NCI-H526 treated with DMSO at 0.1 percent for 48 hours (cell line): ENCODE measurements at regions not wholly inside any gene's neighbourhood (a gene's known extent, or its start where the extent isn't known, plus 50 kb on each side); places are given as distances from the start of the nearest gene placed in this dataset.
A peak's percentile ranks its signal among the peaks of the same experiment; 100 is the strongest.
"Not testable (repeated sequence)": the region's sequence is repeated elsewhere in the genome, so short reads cannot be mapped to it uniquely, and the experiment has no call there.

Source experiments
- DNase-seq: peaks from one replicate; lab custom pipeline; 2025; lab: John Stamatoyannopoulos, UW

DNA sequence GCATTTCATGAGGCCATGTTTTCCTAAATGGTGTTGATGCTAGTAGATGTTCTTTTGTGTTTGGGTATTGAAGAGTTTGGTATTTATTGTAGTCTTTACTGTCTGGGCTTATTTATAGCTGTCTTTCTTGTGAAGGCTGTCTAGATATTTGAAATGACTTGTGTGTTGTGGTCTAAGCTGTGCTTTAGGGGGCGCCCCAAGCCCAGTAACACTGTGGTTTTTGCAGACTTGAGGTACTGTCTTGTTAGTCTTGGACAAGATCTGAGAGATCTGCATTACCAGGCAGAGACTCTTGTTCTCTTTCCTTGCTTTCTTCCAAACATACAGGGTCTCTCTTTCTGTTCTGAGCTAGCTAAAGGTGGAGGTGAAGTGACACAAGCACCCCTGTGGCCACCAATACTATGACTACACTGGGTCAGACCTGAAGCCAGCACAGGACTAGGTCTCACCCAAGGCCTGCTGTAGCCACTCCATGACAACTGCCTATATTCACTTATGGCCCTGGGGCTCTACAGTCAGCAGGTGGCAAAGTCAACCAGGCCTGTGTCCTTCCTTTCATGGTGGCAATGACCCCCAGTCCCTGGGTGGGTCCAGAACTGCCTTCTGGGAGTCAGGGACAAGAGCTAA lies 152.1 kb upstream of the TBC1D5 start:
- peak; percentile 5 for DNase-seq

DNA sequence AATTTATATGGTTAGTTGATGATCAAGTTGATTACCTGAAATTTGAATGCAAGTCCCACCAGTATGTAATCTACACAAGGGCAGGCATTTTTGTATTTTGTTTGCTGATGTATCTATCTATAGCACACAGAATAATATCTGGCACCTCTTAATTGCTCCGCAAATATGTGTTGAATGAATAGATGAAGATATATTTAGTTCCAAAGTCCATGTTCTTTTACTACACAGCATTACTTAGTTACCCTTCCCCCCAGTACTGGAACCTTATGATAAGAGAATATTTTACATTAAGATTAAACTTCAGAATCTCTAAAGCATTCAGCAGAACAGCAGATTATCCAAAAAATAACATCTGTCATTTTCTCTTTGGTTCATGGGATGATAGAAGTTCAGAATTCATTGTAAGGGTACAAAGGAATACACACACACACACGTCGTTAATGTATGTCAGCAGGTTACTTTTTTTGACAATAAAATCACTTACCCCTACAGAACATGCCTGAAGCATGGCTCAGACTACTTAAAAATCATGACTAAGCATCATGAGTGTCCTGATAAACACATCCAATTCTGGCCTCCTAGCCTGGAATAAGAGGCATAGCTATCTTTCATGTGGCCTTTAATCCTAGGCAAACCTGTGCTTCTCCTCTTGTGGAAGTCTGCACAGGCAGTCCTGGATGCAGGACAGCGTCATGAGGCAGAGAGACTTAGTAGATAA lies 148.9 kb upstream of the TBC1D5 start:
- no peak for DNase-seq

DNA sequence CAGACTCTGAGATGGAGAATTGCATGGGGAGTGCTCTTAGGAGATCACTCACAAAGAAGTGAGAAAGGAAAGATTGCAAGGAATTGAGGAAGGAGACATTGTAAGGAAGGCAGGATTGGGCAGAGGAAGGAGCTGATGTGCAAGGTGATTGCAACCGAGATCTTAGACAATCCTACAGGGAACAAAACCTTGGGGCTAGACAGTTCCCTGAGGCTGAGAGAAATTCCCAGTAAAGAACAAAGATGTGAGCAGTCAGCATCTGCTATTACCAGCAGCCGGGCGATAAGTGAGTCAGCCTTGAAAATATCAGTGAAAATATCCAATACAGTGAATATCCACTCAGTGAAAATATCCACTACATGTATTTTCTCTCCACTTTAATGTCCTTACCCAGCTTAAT lies 143.6 kb upstream of the TBC1D5 start:
- DNase-seq = no peak

DNA sequence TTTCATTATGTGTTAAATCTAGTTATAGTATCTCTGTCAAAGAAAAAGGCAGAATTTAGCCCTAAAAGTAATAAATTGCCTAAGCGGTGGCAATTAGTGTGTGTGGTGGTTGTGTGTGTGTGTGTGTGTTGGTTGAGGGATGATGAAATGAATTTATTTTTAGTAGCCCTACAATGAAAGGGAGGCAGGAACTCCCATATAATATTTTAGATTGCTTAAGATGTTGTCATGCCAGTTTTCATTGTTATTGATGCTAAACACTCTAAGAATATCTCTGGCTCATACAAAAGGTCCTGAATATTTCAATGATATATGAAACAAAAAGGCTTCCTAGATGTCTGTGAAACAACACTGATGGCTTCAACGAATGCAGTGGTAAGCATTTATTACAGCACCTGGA lies 140.6 kb upstream of the TBC1D5 start:
- no peak for DNase-seq

DNA sequence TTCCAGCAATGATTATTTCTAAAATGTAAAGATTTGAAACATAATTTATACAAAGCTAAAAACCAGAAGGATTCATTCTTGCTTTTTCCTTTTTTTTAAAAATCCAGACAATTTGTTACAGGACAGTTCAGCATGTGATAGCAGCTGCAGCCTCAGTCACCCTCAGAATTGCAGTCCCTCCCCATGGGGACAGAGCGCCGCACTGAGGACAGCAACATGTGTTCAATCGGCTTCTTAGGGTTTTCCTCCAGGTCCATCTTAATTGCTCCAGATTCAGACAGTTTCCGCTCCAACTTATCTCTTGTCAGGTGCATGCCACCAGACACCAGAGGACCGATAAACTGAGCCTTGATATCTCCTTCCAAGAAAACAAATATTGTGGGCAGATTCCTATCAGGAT lies 134.9 kb upstream of the TBC1D5 start:
- no peak for DNase-seq

DNA sequence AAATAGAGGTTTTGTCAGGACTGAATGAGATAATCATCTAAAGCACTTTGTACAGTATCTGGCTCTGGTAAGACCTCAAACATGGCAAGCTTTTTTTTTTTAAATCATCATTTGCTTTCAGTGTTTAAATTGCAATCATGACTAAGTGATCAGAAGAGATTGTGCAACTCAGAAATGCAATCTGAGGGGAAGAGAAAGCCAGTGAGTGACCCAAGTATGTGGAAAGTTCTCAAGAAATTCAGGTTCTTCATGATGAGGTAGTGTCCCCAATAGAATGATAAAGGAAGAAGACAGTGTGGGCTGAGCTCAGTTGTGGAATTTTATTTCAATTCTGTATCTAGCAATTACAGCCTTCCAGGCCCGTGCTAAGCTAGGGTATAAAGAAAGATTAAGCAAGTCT lies 132.2 kb upstream of the TBC1D5 start:
- no peak for DNase-seq

DNA sequence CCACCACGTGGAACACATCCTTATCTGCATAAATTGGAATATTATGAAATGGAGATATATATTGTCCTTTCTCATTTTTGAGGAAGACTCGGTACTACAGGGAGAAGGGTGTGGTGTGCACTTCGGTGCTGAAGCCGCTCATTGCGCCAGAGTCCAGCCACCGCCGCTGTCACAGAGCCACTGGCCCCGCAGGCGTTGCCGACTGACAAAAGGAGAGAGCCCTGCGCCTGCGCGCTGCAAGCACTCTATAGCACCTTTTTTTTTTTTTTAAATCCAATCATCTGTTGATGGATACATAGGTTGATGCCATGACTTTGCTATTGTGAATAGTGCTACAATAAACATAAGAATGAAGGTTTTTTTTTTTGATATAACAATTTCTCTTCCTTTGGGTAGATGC lies 130.0 kb upstream of the TBC1D5 start:
- no peak for DNase-seq

DNA sequence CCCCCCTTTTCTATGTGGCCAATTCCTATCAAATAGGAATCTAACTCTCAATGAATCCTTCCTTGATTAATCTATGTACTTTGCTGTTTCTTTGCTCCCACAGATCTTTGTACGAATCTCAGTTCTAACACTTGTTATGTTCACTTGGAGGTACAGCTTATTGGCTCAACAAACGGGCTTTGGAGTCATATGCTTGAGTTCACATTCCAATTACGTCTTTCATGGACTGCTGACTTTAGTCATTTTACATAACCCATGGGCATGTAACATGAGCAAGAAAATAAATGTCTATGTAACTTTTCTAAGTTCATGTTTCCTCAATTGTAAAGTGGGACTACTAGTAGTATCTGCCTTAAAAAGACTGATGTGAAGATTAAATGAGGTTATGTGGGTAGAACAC lies 123.2 kb upstream of the TBC1D5 start:
- no peak for DNase-seq

DNA sequence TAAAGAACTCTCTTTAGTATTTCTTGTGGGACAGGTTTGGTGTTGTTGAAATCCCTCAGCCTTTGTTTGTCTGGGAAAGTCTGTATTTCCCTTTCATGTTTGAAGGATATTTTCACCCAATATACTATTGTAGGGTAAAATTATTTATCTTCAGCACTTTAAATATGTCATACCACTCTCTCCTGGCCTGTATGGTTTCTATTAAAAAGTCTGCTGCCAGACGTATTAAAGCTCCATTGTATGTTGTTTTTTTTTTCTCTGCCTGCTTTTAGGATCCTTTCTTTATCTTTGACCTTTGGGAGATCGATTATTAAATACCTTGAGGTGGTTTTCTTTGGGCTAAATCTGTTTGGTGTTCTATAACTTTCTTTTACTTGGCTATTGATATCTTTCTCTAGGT lies 119.0 kb upstream of the TBC1D5 start:
- DNase-seq = no peak

DNA sequence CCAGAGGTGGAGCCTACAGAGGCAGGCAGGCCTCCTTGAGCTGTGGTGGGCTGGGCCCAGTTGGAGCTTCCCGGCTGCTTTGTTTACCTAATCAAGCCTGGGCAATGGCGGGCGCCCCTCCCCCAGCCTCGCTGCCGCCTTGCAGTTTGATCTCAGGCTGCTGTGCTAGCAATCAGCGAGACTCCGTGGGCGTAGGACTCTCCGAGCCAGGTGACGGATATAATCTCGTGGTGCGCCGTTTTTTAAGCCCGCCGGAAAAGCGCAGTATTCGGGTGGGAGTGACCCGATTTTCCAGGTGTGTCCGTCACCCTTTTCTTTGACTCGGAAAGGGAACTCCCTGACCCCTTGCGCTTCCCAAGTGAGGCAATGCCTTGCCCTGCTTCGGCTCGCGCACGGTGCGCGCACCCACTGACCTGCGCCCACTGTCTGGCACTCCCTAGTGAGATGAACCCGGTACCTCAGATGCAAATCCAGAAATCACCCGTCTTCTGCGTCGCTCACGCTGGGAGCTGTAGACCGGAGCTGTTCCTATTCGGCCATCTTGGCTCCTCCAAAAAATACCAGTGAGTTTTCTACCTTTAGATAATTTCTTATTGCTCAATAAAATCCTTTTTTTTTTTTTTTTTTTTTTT lies 118.5 kb upstream of the TBC1D5 start:
- DNase-seq = not testable (repeated sequence)

DNA sequence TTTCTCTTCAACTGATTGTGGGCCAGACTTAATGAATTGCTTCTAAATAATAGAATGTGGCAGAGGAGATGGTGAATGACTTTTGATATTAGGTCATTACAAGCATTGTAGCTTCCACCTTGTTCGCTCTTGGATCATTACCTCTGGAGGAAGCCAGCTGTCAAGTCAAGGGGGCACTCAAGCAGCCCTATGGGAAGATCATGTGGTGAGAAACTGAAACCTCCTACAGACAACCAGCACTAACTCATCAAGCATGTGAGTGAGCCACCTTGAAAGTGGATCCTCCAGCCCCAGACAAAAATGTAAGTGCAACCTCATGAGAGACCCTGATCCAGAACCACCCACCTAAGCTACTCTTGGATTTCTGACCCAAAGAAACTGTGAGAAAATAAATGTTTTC lies 109.8 kb upstream of the TBC1D5 start:
- no peak for DNase-seq

DNA sequence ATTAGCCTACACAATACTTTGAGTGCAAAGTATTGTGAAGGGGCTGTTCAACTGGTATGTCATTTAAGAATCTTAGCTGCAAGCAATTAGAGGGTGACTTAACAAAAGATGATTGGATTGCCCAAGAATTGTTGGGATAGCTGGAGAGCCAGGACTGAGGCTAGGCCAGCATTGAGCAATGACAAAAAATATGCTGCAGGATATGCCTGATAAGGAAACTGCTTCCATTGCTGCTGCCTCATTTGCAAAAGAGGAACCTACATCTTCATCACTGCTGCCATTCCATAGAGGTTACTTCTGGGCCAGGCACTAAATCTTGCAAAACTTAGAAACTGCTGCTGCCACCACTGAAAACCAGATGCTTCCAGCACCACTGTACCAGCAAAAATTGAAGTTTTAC lies 108.0 kb upstream of the TBC1D5 start:
- no peak for DNase-seq

DNA sequence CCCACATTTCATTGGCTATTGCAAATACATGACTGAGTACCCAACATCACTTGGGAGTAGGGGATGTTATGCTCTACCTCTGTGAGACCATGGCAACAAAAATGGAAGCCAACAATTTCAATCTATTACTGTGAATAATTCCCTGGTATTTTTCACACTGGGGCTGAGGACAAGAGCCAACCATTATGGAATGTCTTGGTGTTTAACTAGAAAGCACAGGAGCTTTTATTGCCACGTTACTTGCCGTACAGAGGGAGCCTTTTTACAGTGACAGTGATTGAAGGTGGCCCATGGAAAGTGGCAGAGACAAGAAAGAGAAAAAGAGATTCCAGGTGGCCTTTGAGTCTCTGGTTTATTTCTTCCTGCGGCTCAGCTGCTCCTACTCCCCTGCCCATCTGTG lies 105.7 kb upstream of the TBC1D5 start:
- no peak for DNase-seq

DNA sequence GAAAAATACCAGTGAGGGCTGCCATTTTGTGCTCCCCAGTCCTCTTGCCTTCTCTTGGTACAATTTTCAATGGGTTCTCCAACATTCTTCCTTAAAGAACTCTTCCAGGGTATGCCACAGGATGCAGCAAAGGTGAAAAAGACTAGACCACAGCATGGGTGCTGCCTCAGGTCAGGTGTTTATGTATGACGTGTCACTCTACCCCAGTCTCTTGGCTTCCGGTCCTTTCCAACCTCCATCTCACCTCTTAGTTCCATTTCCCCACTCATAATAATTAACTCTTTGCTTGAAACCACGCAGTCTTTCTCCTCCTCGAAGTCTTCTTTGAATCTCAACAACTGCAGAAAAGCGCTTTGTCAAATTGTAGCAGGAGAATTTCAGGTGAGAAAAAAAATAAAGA lies 104.7 kb upstream of the TBC1D5 start:
- no peak for DNase-seq

DNA sequence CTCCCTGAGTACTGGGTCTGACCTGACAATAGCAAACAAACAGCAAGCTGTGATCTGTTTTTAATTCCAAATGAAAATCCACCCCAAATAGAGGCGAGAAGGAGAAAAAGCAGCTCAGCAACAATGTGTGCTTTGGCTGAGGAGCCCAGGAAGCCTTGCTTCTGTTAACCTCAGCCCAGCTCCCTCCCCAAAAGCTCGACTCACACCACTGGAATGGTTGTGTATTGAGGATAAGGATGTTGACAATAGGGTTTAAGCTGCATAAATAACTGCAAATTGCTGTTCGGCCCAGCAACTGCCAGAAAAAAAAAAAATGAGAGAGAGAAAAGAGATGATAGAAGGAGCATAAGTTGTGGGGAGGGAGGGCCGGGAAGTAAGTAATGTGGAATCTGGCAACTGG lies 104.0 kb upstream of the TBC1D5 start:
- no peak for DNase-seq

DNA sequence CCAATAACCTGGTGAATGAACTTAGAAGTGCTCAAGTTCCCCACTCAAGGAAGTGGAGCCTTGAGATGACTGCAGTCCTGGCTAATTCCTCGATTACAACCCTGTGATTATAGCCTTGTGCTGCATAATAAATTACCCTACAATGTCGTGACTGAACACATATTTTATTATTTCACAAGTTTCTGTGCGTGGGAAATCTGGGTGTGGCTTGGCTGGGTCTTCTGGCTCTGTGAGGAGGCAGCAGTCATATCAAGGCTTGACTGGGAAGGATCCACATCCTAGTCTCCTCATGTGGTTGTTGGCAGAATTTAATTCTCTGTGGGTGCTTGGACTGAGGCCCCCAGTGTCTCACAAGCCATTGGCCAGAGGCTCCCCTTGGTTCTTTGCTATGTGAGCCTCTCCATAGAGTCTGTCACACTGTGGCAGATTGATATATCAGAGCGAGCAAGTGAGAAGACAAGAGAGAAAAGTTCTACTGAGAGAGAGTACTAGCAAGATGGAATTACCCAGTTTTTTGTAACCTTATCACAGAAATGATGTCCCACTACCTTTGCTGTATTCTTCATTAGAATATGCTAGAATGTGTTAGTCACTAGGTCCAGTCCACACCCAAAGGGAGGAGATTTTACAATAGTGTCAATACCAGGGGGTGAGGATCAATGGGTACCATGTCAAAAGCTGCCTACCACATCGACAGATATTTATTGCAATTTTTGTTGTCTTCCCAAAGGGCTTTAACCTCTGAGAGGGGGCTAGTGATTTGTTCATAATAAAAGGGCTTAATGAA lies 102.8 kb upstream of the TBC1D5 start:
- DNase-seq = no peak

DNA sequence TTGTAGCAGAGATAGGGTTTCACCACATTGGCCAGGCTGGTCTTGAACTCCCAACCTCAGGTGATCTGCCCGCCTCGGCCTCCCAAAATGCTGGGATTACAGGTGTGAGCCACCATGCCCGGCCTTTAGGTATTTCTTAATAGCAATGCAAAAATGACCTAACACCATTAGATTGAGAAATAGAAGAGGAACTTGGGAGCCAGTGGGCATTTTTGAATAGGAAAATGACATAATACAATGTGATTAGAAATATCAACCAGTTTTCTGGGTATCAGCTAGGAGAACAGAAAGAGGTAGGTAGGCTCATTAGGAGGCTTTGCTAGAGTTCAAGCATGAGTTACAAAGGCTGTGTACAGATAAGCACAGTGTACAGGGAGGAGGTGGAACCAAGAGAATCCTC lies 101.8 kb upstream of the TBC1D5 start:
- no peak for DNase-seq

DNA sequence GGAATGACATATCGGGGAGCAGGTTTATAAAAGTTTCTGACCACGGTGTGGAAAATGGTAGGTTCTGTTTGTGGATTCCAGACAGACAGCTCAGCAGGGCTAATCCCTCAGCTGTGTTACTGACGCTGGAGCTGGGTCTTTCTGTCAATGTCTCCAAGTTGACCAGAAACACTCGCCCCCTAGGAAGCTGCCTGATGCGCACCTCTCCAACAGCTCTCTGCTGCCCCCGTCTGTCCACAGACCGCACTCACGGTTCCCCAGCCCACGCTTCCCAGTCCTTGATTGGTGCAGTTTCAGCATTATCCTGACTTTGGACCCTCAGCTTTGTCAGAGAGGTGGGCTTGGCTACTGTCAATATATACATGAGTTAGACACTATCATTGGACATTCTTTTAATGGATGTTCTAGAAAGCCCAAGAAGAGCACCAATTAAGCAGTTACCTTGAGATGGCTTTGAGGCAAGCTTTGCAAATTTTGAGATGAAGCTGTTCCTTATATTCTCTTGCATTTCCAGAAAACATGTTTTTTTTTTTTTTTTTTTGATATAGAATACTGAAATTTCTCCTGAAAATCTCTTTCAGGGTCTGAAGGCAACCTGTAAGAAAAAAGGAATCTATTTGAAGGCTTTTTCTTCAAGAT lies 98.9 kb upstream of the TBC1D5 start:
- peak; percentile 20 for DNase-seq

DNA sequence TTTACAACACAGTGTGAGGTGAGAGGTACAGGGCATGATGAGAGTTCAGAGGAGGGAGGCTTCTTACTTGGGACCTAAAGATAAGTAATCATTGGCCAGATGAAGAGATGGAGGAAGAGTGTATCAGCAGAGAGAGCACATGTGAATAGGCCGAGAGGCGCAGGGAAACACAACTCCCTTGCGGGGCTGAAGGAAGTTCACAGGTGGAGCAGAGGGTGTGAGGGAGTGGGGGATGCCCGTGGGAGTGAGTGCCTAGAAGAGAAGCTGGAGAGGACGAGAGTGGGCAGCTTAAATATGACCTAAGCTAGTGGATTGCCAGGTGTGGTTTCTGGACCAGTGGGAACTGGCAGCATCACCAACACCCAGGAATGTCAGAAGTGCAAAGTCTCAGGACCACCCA lies 98.2 kb upstream of the TBC1D5 start:
- no peak for DNase-seq

DNA sequence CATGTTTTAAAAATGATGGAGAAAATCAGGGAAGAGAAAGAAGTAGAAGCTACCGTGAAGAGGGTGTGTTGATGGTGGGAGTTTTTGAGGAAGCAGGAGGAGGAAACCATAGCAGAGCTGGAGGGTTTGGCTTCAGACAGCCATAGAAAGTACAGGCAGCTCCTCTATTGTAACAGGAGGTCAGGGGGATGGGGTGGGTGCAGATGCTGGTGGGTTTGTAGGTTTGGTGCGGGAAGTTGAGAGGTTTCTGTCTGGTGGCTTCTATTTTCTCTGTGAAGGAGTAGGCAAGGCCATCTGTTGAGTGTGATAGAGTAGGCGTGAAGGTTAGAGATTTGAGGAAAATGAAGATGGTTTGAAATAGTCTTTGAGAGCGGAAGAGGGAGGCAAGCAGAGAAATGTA lies 97.7 kb upstream of the TBC1D5 start:
- DNase-seq = no peak

DNA sequence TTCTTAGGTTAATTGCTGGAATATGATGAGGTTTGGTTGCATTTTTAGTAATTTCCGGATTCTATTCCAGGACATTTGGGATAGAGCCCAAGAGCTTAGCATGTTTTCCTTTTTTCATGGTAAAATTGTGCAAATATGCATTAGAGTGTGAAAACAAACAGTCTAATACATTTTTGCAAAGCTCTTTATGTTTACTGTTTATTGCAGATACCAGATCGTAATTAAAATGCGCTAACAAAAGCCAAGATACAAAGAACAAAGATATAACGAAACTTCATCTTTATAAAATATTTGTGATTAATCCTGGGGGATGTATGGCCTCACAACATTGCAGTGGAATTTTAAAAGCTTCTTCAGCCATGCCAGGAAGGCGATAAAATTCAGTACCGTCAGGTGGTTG lies 94.5 kb upstream of the TBC1D5 start:
- no peak for DNase-seq

DNA sequence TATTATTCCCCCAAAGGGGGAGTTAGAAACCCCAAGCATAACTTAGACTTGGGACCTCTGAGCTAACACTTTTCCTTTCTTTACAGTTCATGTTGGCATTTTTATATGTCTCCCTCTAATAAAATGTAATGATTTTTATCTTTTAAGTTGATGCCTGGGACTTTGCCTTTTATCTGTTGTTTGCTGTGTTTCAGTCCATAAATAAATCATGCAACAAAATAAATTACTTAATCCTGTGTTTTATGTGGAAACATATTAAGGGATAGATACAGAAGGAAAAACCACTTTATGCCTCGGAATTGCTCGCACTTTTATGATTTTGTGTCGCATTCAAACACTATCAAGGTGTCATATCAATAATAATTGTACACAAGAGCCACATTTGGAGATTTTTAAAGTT lies 93.7 kb upstream of the TBC1D5 start:
- no peak for DNase-seq
